HG03354 (cell line): ENCODE measurements at regions not wholly inside any gene's neighbourhood (a gene's known extent, or its start where the extent isn't known, plus 50 kb on each side); places are given as distances from the start of the nearest gene placed in this dataset.
"Not testable (repeated sequence)": the region's sequence is repeated elsewhere in the genome, so short reads cannot be mapped to it uniquely, and the experiment has no call there.

Experiments used
- ATAC-seq: cut with Tn5 transposase; IDR thresholded peaks from one replicate; pipeline ENCODE4 v1.9.1; 2021; ENCODE audit warnings: mild to moderate bottlenecking; ENCODE audit not compliant: unreplicated experiment, poor library complexity, severe bottlenecking

DNA sequence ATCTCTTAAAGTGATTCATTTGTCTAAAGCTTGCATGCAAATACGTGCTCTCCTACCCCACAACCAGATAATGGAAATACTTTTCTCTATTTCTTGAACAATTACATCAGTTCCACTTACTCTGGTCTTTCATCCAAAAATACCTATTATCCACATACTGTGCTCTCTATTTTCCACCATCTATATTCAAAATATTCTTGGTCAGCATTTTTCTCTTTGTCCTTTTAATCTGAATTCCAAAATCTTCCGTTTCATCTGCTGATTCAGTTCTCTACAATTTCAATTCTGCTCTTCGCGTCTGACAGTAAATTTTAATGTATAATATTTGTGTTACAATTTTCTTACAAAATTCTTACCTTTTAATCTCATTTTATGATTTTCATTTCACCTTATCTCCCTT, 110.3 kb downstream of the ZNF648 start:
- no peak for ATAC-seq

DNA sequence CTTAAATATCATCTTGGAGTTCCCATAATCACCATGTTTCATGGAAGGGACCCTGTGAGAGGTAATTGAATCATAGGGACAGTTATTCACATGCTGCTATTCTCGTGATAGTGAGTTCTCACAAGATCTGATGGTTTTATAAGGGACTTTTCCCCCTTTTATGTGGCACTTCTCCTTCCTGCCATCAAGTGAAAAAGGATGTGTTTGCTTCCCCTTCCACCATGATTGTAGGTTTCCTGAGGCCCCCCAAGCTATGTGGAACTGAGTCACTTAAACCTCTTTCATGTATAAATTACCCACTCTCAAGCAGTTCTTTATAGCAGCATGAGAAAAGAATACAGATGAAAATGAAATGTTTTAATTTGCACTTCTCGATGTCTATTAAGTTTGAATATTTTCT, 112.0 kb downstream of the ZNF648 start:
- no peak for ATAC-seq

DNA sequence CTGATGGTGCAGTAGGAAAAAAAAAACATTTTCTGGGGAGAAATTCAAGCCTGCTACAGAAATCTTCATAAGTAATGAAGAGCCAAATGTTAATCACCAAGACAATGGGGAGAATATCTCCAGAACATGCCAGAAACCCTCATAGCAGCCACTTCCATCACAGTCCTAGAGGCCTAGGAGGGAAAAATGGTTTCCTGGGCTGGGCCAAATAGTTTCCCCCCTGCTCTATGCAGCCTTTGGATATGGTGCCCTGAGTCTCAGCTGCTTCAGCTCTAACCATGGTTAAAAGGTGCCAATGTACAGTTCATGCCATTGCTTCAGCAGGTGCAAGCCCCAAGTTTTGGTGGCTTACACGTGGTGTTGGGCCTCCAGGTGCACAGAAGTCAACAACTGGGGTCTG, 113.1 kb downstream of the ZNF648 start:
- ATAC-seq, result no peak

DNA sequence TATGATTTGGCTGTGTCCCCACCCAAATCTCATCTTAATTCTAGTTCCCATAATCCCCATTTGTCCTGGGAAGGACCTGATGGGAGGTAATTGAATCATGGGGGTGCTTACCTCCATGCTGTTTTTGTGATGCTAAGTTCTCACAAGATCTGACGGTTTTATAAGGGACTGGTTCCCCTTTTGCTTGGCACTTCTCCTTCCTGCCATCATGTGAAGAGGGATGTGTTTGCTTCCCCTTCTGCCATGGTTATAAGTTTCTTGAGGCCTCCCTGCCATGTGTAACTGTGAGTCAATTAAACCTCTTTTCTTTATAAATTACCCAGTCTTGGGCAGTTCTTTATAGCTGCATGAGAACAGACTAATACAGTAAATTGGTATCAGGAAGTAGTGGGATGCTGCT, 114.1 kb downstream of the ZNF648 start:
- ATAC-seq, result no peak

DNA sequence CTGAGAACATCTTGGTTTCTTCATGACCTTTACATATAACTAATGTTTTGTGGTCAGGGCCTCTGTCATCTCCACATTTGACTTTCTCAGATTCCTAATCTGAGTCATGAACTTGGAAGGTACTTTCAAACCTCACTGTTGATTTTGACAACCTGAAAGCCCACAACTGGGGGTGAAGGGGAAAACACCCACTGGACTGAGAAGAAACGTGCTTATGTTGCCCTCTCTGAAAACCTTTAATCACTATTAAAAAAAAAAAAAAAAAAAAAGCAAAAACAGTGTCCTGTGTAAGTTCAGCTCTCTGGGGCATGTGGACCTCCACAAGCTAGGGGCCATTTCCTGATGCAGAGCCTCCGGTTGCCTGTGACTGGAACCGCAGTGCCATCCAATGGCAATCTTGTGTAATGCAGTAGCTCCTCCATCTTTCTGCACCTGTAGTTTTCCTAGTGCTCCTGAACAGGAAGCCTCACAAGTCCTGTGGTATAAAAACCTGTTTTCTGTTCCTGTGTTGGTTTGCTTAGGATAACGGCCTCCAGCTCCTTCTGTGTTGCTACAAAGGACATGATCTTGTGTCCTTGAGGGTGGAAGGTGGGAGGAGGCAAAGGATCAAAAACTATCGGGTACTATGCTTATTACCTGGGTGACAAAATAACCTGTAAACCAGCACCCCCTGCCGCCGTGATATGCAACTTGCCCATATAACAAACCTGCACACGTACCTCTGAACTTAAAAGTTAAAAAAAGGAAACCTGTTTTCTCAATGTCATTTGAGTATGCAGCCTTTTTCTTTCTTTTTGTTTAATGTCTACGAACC, 124.5 kb downstream of the ZNF648 start:
- ATAC-seq, result peak; percentile 89

DNA sequence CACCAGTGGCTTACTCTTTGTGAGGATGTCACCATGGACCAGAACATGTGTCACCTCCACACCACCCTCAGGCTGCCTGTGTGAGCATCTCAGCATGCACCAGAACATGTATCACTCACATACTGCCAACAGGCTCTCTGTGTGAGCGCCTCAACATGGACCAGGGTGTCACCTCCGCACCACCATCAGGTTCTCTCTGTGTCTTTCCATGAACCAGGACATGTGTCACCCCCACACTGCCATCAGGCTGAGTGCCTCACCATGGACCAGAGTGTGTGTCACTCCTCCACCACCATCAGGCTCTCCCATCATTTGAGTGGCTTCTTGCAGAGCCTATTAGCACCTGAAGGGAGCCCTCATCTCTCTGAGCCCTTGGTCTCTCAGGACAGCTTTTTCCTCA, 125.2 kb downstream of the ZNF648 start:
- peak; percentile 41 for ATAC-seq

DNA sequence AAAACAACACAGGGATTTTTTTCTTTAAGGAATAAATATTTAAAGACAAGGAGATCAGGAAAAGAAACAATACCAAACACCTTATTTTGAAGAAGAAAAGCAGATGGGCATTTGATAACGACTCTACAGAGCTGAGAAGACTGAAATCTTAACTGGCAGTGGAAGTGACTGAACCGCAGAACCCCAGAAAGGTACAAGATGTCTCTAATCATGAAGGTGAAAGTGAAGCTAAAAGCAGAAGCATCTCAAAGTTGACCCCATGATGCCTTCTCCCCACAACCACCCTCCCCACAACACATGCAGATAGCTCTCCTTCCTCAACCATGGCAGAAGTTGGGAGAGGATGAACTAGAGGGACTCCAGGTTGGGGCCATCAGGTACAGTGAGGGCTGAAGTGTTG, 129.6 kb downstream of the ZNF648 start:
- ATAC-seq, result no peak

DNA sequence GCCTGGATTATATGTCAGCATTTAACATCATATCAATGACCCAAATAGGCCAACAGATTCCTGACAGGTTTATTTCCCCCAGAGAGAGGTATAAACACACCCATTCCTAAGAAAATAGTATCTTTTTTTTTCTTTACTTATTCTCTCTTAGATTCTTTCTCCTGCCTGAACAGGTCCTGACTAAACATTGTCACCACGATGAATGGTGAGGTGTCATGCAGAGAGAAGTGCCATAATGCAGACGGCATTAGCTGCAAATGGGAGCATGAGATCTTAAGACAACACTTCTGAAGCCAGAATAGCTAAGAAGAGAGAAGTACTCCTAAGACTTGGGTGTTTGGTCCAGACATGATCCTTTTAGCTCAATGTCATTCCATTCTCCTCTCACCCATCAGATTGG, 131.3 kb downstream of the ZNF648 start:
- no peak for ATAC-seq

DNA sequence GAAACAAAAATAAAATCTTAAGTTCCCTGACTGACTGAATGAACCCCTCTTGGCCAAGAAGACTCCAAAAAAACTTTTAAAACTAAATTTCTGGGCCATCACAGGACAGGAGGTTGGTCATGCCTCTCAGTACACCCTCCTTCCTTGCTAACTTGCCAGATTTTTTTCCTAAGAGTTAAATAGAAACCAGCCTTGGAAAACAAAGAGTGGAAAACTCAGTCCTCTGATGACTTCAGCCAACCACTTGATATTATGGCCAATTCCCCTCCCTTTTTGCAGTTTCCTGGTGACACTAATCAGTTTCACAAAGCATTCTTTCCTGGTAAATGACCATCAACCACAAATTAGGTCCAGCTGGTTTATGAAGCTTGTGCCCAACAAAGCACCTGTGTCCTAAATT, 134.8 kb downstream of the ZNF648 start:
- ATAC-seq, result no peak

DNA sequence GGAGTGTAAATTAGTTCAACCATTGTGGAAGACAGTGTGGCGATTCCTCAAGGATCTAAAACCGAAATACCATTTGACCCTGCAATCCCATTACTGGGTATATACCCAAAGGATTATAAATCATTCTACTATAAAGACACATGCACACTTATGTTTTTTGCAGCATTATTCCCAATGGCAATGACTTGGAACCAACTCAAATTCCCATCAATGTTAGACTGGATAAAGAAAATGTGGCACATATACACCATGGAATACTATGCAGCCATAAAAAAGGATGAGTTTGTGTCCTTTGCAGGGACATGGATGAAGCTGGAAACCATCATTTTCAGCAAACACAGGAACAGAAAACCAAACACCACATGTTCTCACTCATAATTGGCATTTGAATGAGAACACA, 137.5 kb downstream of the ZNF648 start:
- not testable (repeated sequence) for ATAC-seq

DNA sequence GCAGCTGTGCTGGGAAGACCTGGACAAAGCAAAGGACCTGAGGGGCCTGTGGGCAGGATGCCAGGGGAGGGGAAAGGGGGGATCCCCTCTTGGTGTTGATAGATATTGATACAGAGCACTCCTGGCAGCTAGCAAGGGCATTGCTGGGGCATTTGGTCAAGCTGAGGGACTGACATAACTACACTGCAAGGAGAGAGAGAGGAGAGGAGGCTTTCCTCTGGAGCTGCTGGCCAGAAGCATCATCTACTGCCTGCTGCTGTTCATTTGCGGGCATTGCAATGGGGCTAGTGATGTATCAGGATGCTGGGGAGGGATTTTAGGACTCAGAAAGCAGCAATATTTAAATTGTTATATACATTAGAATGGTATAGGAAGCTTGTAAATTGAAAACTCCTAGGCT, 142.0 kb downstream of the ZNF648 start:
- no peak for ATAC-seq

DNA sequence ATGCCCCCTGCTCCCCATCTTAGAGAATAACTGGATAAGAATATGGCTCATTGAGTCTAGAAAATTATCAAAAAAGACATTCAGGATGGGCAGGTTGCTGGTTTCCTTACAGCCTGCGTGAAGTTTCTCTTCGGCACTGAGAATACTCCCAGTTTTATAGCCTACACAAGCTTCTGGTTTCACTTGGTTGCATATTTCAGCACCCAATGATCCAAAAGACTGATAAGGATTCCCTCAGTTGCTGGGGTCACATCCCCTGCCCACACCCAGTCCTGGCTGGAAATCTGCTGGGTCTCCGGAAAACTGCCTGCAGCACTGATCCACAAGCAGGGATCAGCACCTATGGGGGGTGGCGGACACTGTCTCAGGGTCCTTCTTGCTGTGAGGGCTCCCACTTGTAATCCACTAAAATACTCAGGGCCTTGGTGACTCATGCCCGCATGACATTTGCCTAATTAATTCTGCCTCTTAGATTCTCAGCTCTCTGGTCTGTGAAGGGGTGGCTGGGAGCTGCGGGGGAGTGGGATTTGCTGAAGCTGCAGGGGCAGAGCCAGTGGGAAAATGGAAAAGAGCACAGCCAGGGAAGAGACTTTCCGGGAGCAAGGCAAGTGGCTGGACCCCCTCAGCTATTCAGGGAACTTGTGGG, 142.5 kb downstream of the ZNF648 start:
- no peak for ATAC-seq

DNA sequence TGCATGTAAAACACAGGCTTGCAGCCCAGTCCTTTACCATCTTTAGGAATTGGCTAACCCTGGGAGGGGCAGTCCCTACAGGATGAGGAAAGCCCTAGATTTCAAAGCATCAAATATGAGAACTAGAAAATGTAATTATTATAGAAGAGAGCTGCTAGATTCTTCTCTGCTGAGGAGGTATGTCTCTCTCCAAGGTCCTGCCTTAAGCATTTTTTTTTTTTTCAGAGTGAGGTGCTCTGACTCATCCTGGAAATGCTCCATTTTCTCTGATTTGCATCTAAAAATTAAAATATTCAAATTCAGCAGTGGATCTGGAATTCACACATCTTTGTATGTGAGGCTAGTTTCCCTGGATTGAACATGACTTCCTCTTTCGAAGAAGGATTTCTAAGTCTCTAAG, 149.8 kb downstream of the ZNF648 start:
- ATAC-seq, result no peak

DNA sequence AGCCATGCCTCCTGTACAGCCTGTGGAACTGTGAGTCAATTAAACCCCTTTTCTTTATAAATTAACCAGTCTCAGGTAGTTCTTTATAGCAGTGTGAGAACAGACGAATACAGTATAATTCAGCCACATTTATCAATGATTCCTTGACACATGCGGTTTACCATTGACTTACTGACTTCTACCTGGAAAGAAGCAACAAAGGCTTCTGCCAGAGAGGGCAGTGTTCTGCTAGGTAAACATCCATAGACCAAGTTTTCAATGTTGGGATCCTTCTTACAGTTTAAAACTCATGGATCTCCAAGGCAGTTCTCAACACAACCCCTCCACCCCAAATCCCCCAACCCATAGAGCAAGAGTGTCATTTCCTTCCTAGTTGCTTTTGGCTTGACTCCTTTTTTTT, 150.6 kb downstream of the ZNF648 start:
- ATAC-seq, result no peak

DNA sequence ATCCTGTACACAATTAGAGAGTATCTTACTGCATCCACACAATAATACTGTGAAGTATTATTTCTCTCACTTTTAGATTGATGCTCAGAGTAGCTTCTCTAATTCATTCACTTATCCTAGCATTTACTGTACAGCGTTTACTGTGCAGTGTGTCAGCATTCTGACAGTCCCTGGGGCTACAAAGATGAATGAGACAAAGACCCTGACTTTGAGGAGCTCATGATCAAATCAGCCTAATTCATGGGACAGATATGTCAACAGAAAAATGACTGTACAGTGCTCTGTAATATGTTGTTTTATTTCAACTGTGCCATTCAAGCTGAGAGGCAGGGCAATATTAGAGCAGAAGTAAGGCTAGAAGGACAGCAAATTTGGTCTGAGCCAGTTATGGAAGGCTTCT, 152.5 kb downstream of the ZNF648 start:
- no peak for ATAC-seq

DNA sequence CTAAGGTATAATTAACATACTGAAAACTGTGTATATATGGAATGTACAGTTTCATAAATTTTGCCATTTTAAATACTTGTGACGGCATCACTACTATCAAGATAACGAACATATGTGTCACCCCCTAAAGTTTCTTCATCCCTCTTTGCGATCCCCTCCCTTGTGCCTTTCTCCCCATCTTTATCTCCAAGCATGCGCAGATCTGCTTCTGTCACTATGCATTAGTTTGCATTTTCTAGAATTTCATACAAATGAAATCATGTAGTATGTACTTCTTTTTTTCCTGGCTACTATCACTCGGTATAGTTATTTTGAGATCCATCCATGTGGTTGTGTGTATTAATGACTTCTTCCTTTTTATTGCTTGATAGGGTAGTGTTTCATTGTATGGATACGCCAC, 154.9 kb downstream of the ZNF648 start:
- no peak for ATAC-seq

DNA sequence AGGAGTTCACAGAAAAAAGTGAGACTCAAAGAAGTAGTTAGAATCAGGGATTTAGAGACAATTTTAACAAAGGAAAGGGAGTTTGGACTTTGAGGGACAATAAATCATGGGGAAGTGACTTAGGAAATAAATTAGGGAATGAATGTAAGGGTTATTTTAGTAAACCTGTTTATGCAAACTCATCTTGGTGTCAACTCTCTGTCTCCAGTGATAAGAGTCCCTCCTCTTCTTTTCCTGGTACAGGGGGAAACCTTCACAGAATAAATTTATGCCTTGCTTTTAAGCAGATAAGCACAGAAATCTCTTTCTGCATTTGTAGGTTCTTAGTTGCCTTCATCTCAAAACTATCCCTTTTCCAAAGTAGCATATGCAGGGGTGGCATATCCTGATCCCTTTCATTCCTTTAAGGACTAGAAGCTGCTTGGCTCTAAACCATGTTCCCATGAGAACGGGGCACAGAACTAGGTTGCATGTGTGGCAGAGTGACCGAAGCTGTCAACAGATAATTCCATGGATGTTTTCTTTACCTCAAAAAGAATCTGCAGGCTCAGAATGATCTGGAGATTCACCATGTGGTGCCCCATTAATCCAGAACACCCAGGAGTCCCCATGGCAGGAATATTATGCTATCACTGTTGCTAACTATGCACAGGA, 155.4 kb downstream of the ZNF648 start:
- no peak for ATAC-seq

DNA sequence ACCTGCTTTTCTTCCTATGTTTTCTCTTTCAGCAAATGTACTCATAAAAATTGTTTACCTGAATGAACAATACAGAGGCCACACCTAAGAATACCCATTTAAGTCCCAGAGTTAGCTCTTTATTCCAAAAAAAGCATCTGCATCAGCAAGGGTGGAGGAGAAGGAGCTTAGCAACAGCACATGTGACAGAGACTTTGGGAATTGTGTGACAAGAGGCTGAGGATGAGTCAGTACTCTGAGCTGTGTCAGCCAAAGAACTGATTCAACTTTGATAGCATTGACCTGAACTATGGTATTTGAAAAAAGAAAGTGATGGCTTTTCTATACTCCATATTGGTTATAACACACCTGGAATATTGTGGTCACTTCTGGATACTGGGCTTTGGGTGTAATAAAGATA, 162.7 kb downstream of the ZNF648 start:
- ATAC-seq, result no peak

DNA sequence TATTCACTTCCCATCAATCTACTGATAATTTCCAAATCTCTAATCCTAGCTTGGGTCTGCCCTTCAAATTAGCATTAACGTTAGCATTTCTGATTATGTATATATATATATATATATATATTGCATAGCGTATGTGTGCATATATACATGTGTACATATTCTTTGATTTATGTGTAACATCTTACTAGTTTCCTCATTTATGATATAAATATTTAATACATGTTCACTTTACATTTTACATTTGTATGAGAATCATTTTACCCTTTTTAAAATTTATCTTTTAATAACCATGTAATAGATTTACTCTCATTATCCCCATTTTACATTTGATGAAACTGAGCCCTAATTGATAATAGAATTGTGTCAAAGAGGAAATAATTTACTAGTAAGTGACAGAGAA, 164.7 kb downstream of the ZNF648 start:
- no peak for ATAC-seq

DNA sequence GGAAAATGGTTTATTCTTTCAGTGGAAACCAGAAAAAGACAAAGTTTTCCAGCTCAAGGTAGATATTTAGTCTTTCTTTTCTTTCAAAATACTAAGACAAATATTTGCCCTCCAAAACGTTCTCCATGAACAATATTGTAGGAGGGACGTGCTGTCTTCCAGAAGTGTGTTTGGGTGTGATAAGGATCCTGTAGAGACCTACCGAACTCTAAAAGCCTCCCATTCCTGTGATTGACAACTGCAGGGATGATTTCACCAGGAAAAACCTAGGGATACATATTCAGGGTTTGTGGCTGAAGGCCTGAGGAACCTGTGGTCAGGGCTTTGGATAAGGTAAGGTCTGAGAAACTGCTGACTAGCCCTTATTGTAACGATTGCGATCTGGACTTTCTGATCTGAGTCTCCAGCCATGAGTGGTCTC, 167.1 kb downstream of the ZNF648 start:
- no peak for ATAC-seq

DNA sequence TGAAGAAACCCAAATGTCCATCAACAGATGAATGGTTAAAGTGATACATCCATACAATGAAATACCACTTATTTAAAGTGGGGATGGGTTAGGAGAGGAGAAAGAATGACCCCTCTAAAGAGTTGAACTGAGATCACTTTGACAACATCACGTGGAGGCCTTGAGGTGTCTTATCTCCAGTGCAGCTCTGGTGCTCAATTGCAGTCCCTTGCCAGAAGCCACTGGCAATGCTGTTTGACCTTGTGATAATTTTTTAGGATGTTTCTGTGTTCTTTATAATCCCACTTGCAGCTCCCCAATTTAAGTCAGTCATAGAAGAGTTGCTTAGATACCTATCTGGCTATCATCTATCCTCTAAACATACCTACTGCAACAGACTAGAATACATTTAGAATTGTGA, 167.6 kb downstream of the ZNF648 start:
- ATAC-seq, result no peak
